Astrocyte (in vitro differentiated cells and primary cell): ENCODE measurements at regions not wholly inside any gene's neighbourhood (a gene's known extent, or its start where the extent isn't known, plus 50 kb on each side); places are given as distances from the start of the nearest gene placed in this dataset.

Experiments used
- EZH2 ChIP-seq: IDR thresholded peaks from 2 replicates; pipeline ENCODE4 v1.6.1; 2012; ENCODE audit warnings: mild to moderate bottlenecking, low read length, inconsistent platforms; ENCODE audit not compliant: insufficient read depth
- TF ChIP-seq, protein P1 (sequence below): IDR thresholded peaks from 2 replicates; pipeline ENCODE4 v1.5.1; 2011; ENCODE audit warnings: low read depth, mild to moderate bottlenecking, inconsistent platforms, low read length, moderate library complexity; ENCODE audit not compliant: insufficient read depth

DNA sequence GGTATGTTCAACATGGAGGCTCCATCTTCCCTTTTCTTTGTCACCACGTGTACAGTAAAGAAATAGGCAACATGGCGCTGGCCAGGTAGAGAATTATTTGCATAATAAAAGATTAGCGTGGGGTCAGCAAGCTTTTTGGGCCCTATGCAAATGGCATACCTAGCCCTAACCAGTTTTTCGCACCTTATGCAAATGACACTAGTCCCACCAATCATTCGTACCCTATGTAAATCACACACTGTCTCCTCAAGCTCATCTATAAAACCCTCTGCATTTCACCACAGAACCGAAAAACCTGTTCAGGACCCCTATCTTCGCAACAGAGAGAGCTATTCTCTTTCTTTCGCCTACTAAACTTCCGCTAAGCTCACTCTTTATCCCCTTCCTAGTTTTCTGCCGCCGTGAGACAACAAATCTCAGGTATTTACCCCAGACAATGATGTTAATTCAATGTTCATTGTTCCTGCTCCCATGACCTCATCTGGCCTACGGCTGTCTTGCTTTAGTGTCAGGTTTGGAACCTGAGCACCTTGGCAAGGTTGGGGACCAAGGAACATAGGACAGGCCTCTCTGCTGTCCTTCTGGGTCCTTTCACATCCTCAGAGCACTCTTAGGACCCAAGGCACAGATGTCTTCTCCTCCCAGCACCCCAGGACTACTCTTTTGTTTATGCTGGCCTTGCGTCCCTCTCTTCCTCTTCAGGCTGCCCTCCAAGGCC, 180.7 kb upstream of the RAI14 start:
- TF ChIP-seq, protein P1, sequence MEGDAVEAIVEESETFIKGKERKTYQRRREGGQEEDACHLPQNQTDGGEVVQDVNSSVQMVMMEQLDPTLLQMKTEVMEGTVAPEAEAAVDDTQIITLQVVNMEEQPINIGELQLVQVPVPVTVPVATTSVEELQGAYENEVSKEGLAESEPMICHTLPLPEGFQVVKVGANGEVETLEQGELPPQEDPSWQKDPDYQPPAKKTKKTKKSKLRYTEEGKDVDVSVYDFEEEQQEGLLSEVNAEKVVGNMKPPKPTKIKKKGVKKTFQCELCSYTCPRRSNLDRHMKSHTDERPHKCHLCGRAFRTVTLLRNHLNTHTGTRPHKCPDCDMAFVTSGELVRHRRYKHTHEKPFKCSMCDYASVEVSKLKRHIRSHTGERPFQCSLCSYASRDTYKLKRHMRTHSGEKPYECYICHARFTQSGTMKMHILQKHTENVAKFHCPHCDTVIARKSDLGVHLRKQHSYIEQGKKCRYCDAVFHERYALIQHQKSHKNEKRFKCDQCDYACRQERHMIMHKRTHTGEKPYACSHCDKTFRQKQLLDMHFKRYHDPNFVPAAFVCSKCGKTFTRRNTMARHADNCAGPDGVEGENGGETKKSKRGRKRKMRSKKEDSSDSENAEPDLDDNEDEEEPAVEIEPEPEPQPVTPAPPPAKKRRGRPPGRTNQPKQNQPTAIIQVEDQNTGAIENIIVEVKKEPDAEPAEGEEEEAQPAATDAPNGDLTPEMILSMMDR = no peak
- TF ChIP-seq EZH2 = no peak
